ENCODE measurements at regions not wholly inside any gene's neighbourhood (a gene's known extent, or its start where the extent isn't known, plus 50 kb on each side); places are given as distances from the start of the nearest gene placed in this dataset.

DNA sequence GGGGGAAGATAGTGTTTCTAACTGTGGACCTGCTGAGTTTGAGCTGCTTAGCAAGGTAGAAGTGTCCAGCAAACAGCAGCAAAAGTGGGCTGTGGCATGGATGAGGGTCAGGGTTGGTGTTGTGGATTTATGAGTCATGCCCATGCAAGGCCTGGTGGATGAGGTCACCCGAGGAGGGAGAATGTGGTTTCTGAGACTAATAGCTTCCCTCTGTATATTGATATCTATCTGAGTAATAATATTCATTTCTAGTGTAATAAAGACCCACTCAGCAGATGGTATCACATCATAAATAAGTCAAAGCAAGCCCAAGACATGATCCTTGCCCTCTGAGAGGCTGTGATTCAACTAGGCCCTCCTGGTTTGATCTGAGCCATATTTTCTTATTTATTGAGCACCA is 597.8 kb upstream of the CLINT1 start:
- TF ChIP-seq, protein P1, sequence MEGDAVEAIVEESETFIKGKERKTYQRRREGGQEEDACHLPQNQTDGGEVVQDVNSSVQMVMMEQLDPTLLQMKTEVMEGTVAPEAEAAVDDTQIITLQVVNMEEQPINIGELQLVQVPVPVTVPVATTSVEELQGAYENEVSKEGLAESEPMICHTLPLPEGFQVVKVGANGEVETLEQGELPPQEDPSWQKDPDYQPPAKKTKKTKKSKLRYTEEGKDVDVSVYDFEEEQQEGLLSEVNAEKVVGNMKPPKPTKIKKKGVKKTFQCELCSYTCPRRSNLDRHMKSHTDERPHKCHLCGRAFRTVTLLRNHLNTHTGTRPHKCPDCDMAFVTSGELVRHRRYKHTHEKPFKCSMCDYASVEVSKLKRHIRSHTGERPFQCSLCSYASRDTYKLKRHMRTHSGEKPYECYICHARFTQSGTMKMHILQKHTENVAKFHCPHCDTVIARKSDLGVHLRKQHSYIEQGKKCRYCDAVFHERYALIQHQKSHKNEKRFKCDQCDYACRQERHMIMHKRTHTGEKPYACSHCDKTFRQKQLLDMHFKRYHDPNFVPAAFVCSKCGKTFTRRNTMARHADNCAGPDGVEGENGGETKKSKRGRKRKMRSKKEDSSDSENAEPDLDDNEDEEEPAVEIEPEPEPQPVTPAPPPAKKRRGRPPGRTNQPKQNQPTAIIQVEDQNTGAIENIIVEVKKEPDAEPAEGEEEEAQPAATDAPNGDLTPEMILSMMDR (IDR thresholded peaks at IDR 0.05; ENCODE audit: borderline replicate concordance, extremely low read depth, low read length, poor library complexity, severe bottlenecking): no peak
- TF ChIP-seq EZH2 (IDR thresholded peaks at IDR 0.05; ENCODE audit: borderline replicate concordance, low read depth, low read length, severe bottlenecking): no peak
